Panc1 (cell line): ENCODE measurements at regions not wholly inside any gene's neighbourhood (a gene's known extent, or its start where the extent isn't known, plus 50 kb on each side); places are given as distances from the start of the nearest gene placed in this dataset.

ENCODE experiments used
- ATAC-seq: fragments of 200-7000 bp; cut with Tn5 transposase; 2 replicates; pipeline ENCODE4 v1.9.1; 2020; ENCODE audit warnings: mild to moderate bottlenecking, moderate library complexity
- BruUV-seq: library from RNA; stranded (reverse); fragments of 400-500 nt; replicated peaks from 2 replicates; lab custom pipeline; 2021; lab: Mats Ljungman, UMichigan
- CTCF ChIA-PET: fragments of 300-600 bp; sonication (Branson Sonifier 250); formaldehyde crosslinking; loops from one replicate; lab custom pipeline; 2022; ENCODE audit warnings: antibody characterized with exemption; lab: Charles Lee
- POLR2A ChIA-PET: fragments of 300-600 bp; sonication (Branson Sonifier 250); formaldehyde crosslinking; loops from one replicate; lab custom pipeline; 2022; ENCODE audit warnings: antibody characterized with exemption; lab: Charles Lee
- DNase-seq: peaks from one replicate; pipeline ENCODE4 v3.0.0-alpha.2; 2010; ENCODE audit warnings: low read depth, low spot score
- H3K27ac ChIP-seq: 2 replicates; pipeline ENCODE4 v1.5.1; 2011; ENCODE audit warnings: mild to moderate bottlenecking, low read length, inconsistent platforms
- H3K27me3 ChIP-seq: fragments of 200-500 bp; sonication (Bioruptor generic); 2 replicates; pipeline ENCODE4 v1.6.0; 2014; ENCODE audit warnings: low read length, inconsistent platforms; ENCODE audit not compliant: control insufficient read depth, insufficient read depth
- H3K36me3 ChIP-seq: fragments of 200-500 bp; sonication (Bioruptor generic); 2 replicates; pipeline ENCODE4 v1.5.1; 2014; ENCODE audit warnings: inconsistent platforms, mild to moderate bottlenecking, low read length, moderate library complexity; ENCODE audit not compliant: control insufficient read depth, insufficient read depth
- H3K4me1 ChIP-seq: 2 replicates; pipeline ENCODE4 v1.5.1; 2011; ENCODE audit warnings: inconsistent platforms, mild to moderate bottlenecking, low read length, moderate library complexity; ENCODE audit not compliant: control insufficient read depth, insufficient read depth
- H3K4me3 ChIP-seq, 2 experiments: 2 replicates each; pipeline ENCODE4 v1.5.1; 2011 to 2012; ENCODE audit warnings: low read depth in 2 of 2, low read length in 2 of 2, mild to moderate bottlenecking in 2 of 2, inconsistent platforms in 1 of 2, moderate library complexity in 1 of 2
- H3K9me3 ChIP-seq: fragments of 200-500 bp; sonication (Bioruptor generic); 2 replicates; pipeline ENCODE4 v1.5.1; 2014; ENCODE audit warnings: low read depth, mild to moderate bottlenecking, inconsistent platforms, low read length, moderate library complexity; ENCODE audit not compliant: control insufficient read depth, insufficient read depth
- POLR2AphosphoS5 ChIP-seq: IDR thresholded peaks from 2 replicates; pipeline ENCODE4 v1.6.1; 2012; ENCODE audit warnings: mild to moderate bottlenecking, low read depth, low read length, moderate library complexity
- SIN3A ChIP-seq: IDR thresholded peaks from 2 replicates; pipeline ENCODE4 v1.6.1; 2012; ENCODE audit warnings: low read depth, mild to moderate bottlenecking, low read length, moderate library complexity, borderline replicate concordance; ENCODE audit not compliant: insufficient read depth
- TCF7L2 ChIP-seq: IDR thresholded peaks from 2 replicates; pipeline ENCODE4 v1.6.1; 2011; ENCODE audit warnings: mild to moderate bottlenecking, low read depth, low read length, inconsistent platforms
- in situ Hi-C: cut with HindIII; loops from 2 replicates; pipeline ENCODE4 v1.10.0; 2016; ENCODE audit warnings: low sequenced_read_pairs, low pct_unique_long_range_greater_than_20kb
- intact Hi-C: fragments of 100-400 bp; cut with micrococcal nuclease; formaldehyde crosslinking; loops from one replicate; pipeline ENCODE4 v1.10.0; 2022; ENCODE audit not compliant: unreplicated experiment
- TF ChIP-seq, protein P1 (sequence below): fragments of 450-650 bp; IDR thresholded peaks from 2 replicates; pipeline ENCODE4 v1.5.1; 2017; ENCODE audit warnings: mild to moderate bottlenecking
- TF ChIP-seq, protein P2 (sequence below), 2 experiments: IDR thresholded peaks; 2 replicates each; pipeline ENCODE4 v1.6.1; 2011 to 2012; ENCODE audit warnings: low read depth in 2 of 2, control low read depth in 1 of 2, low read length in 1 of 2, mild to moderate bottlenecking in 1 of 2, moderate library complexity in 1 of 2; ENCODE audit not compliant: insufficient read depth in 1 of 2

DNA sequence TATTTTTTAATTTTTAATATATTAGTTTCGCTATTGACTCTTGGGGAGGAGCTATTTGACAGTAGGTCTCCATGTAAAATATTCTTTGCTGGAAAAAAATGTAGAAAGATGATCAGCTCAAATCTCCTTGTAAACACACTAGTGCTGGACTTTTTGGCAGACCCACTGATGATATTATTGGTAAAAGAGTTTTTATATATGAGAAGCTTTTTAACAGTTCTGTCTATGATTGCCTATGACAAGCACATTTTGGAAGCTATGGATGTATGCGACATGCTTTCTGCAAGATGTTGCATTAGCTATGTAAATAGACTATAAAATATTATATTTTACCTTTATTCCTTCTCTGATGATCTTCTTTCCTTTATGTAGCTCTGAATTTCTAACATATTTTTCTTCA lies 928.5 kb downstream of the DNAJB9 start:
- TF ChIP-seq POLR2AphosphoS5 (no peak), TCF7L2 (no peak), SIN3A (no peak)
- TF ChIP-seq, protein P1, sequence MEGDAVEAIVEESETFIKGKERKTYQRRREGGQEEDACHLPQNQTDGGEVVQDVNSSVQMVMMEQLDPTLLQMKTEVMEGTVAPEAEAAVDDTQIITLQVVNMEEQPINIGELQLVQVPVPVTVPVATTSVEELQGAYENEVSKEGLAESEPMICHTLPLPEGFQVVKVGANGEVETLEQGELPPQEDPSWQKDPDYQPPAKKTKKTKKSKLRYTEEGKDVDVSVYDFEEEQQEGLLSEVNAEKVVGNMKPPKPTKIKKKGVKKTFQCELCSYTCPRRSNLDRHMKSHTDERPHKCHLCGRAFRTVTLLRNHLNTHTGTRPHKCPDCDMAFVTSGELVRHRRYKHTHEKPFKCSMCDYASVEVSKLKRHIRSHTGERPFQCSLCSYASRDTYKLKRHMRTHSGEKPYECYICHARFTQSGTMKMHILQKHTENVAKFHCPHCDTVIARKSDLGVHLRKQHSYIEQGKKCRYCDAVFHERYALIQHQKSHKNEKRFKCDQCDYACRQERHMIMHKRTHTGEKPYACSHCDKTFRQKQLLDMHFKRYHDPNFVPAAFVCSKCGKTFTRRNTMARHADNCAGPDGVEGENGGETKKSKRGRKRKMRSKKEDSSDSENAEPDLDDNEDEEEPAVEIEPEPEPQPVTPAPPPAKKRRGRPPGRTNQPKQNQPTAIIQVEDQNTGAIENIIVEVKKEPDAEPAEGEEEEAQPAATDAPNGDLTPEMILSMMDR, result no peak
- TF ChIP-seq, protein P2, sequence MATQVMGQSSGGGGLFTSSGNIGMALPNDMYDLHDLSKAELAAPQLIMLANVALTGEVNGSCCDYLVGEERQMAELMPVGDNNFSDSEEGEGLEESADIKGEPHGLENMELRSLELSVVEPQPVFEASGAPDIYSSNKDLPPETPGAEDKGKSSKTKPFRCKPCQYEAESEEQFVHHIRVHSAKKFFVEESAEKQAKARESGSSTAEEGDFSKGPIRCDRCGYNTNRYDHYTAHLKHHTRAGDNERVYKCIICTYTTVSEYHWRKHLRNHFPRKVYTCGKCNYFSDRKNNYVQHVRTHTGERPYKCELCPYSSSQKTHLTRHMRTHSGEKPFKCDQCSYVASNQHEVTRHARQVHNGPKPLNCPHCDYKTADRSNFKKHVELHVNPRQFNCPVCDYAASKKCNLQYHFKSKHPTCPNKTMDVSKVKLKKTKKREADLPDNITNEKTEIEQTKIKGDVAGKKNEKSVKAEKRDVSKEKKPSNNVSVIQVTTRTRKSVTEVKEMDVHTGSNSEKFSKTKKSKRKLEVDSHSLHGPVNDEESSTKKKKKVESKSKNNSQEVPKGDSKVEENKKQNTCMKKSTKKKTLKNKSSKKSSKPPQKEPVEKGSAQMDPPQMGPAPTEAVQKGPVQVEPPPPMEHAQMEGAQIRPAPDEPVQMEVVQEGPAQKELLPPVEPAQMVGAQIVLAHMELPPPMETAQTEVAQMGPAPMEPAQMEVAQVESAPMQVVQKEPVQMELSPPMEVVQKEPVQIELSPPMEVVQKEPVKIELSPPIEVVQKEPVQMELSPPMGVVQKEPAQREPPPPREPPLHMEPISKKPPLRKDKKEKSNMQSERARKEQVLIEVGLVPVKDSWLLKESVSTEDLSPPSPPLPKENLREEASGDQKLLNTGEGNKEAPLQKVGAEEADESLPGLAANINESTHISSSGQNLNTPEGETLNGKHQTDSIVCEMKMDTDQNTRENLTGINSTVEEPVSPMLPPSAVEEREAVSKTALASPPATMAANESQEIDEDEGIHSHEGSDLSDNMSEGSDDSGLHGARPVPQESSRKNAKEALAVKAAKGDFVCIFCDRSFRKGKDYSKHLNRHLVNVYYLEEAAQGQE (IDR thresholded peaks at IDR 0.05; ENCODE audit: insufficient read depth in 1 of 2, low read depth in 2 of 2, low read length in 1 of 2), result no peak
- no peaks in the 10 kb centered on the region for H3K36me3 ChIP-seq
- in situ Hi-C loops, result no loop called here
- DNase-seq (no peak), ATAC-seq (no peak)
- BruUV-seq, result no TSS peak
- intact Hi-C loops, result no loop called here
- H3K27me3 ChIP-seq, result no peaks in the 10 kb centered on the region
- H3K27ac ChIP-seq, result no peak overlapping the region
- no peaks in the 10 kb centered on the region for H3K4me1 ChIP-seq
- no peak overlapping the region for H3K4me3 ChIP-seq
- CTCF ChIA-PET, result no interaction called here
- POLR2A ChIA-PET, result no interaction called here
- no peaks in the 10 kb centered on the region for H3K9me3 ChIP-seq

DNA sequence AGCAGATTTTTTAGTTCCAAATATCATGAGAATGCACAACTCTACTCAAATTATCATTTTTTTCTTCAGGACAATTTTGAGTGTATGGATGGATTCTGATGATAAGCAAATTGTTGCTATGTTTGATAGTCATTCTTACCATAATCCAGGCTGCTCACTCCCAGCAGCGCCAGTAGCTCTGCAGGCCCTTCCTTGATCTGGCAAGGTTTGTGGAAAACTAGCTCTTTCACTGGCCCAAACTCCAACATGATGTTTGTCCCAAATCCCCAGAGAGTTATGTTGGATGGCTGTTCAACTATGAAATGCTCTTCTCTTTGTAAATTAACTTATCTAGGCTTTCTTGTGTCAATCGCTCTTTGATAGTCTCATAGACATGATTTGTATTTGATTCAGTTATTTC lies 933.7 kb downstream of the DNAJB9 start:
- TF ChIP-seq POLR2AphosphoS5 (no peak), SIN3A (no peak), TCF7L2 (no peak)
- TF ChIP-seq, protein P1, result no peak
- TF ChIP-seq, protein P2 (IDR thresholded peaks at IDR 0.05; ENCODE audit: insufficient read depth in 1 of 2, low read depth in 2 of 2, low read length in 1 of 2), result no peak
- no peak for DNase-seq
- Histone ChIP-seq H3K27me3 (no peaks in the 10 kb centered on the region), H3K4me1 (no peaks in the 10 kb centered on the region), H3K36me3 (no peaks in the 10 kb centered on the region), H3K9me3 (no peaks in the 10 kb centered on the region), H3K27ac (no peak overlapping the region), H3K4me3 (no peak overlapping the region)
- CTCF ChIA-PET, result no interaction called here
- POLR2A ChIA-PET, result no interaction called here
- in situ Hi-C loops, result no loop called here
- intact Hi-C loops, result no loop called here
- ATAC-seq, result no peak
- BruUV-seq, result no TSS peak
